Hematopoietic multipotent progenitor cell (in vitro differentiated cells): ENCODE measurements at regions not wholly inside any gene's neighbourhood (a gene's known extent, or its start where the extent isn't known, plus 50 kb on each side); places are given as distances from the start of the nearest gene placed in this dataset.
"Not testable (repeated sequence)": the region's sequence is repeated elsewhere in the genome, so short reads cannot be mapped to it uniquely, and the experiment has no call there.

Experiments used
- DNase-seq, 3 donors: peaks; one replicate each; pipeline ENCODE4 v3.0.0-alpha.2; 2011 to 2015; ENCODE audit warnings: low read depth in 2 of 3, low spot score in 2 of 3

GRCh38 chr5:60490597-60491166 is 209.3 kb downstream of the DEPDC1B start:
- no peak for DNase-seq

DNA sequence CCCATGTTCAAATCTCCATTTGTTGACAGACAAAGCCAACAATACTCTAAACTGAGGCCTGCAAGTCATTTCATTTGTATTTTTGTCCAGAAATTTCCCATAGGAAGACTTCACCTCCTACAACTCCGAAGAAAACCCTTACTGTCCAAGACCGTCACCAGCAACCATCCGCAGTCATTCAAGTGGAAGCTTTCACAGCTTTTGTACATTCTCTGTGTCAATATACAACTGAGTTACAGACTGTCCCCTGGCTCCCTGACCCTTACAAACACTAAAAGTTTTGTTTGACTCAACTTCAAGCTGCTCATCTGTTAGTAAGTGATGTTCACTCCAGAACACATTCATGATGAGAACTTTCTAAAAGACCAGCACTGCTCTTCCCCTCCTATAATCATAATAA is 210.1 kb downstream of the DEPDC1B start:
- no peak for DNase-seq

DNA sequence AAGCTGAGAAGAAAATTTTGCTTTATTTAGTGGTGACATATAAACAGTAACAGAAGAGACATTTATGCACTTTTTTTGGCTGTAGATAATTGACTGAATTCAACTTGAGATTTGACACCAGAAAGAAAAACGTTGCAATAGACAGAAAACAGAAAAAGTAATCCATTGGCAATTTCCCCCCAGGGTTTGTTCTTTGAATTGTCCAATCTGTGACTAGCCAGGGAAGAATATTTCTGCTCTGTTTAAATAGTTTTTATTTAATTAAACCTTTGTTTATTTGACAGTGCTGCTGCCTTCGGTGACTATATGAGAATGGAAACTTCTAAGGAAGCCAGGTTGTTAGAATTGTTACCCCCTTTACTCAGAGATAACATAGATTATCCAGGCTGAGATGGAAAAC is 210.6 kb downstream of the DEPDC1B start:
- DNase-seq = no peak

- DNase-seq = no peak
Measured at GRCh38 chr5:60488466-60489130, 211.4 kb downstream of the DEPDC1B start.

DNA sequence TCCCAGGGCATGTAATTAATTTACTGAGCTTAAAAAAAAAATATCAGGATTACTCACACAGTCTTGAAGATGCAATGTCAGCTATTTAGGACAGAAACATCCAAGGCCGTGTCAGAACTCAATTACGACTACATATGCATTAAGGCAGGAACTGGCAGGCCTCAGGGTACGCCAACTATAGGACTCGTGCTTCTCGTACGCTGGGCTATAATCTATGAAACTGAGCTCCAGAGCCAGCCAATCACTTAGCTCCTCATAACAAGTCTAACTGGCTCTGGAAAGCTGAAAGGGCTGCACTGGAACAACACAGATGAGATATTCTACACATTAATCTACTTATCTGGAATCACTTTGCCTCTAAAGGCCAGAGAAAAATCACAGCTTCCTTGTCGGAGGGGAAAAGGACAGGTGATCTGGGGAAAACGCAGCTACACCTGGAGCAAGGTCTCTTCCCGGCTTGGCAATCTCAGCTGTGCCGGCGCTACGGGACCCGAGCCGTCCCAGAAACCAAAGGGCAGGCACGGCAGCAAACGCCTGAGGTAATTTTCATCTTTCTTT is 212.0 kb downstream of the DEPDC1B start:
- DNase-seq = no peak

DNA sequence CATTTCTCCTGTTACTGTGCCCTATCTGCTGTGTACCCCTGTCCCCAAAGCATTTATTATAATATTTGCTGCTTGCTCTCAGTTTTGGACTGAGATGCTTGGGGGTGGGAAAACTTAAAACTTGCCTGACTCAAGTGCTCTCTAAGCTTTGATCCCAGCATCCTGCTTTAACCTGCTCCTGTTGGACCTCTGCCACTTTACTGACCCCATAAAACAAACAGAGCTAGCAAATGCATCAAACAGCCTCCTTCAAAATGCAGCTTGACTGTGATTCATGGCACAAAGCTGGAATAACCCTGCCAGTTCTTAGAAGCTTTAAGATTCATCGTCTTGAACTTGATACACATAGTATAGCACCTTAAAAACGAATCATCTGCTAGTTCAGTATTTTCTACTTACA is 212.5 kb downstream of the DEPDC1B start:
- DNase-seq = no peak

DNA sequence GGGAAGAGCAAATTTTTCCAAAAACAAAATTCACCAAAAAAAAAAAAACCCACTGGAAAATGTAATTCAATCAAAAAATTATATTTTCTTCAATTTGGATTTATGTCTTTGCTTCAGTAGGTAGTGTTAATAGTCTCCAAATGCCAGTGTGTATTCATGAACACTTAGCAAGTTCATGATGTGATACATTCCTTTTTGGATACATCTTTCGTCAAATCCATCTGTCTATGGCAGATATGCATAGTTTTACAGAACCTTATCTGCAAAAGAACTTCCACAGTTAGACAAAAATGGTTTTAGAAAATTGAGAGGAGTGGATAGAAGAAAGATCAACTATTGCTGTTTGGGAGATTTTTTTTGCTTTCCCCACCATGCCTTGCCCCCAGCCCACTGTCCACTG is 214.6 kb downstream of the DEPDC1B start:
- no peak for DNase-seq

DNA sequence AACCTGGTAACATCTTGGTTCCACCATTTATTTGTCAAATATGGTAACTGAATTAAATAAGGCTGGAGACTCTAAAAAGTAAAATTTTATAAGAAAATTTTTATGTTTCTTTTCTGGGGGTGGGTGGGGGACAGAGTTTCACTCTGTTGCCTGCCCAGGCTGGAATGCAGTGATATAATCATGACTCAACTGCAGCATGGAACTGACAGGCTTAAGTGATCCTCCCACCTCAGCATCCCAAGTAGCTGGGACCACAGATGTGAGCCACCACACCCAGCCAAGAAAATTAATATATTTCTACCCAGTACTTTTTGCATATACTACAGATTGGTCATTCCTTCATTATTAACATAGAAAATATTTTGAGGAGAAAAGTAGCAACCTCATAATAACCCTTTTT is 216.9 kb downstream of the DEPDC1B start:
- no peak for DNase-seq

- DNase-seq = no peak
Measured at GRCh38 chr5:60482301-60482700, 217.7 kb downstream of the DEPDC1B start.

DNA sequence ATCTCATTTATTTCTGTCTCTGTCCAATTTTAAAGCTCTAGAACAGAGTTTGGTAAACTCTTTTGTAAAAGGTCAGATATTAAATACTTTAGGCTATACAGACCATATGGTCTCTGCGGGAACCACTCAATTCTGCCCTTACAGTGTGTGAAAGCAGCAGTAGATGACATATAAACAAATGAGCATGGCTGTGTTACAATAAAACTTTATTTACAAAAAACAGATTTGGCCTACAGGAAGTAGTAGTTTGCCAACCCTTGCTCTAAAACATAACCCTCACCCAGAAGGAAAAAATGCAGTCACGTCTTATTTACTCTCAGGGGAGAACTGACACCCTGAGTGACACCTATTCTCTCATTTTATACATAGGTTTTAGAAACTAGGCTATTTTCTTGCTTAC is 220.4 kb downstream of the DEPDC1B start:
- DNase-seq = no peak

GRCh38 chr5:60477849-60478248 is 222.1 kb downstream of the DEPDC1B start:
- no peak for DNase-seq

GRCh38 chr5:60473654-60474053 is 226.3 kb downstream of the DEPDC1B start:
- no peak for DNase-seq

- DNase-seq = not testable (repeated sequence)
Measured at GRCh38 chr5:60473027-60473426, 226.9 kb downstream of the DEPDC1B start.

DNA sequence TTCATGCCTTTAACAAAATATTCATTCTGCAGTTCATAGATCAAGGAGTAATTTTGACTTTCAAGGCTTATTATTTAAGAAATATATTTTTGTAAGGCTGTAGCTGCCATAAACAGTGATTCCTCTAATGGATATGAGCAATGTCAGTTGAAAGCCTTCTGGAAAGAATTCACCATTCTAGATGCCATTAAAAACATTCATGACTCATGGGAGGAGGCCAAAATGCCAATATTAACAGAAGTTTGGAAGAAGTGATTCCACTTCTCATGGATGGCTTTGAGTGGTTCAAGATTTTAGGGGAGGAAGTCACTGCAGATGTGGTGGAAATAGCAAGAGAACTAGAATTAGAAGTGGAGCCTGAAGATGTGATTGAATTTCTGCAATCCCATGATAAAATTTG is 229.1 kb downstream of the DEPDC1B start:
- no peak for DNase-seq

DNA sequence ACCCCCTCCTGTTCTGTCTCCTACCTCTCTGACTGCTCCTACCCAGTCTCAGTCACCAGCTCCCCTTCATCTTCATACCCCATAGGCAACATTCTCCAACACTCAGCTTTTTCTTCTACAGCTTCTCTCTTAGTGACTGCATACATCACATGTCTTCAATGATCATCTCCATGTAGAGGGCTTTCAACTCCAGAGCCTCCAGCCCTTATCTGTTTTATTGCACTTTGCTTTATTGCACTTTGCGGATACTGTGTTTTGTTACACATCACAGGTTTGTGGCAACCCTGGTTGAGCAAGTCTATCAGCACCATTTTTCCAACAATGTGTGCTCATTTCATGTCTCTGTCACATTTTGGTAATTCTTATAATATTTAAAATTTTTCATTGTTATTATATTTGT is 230.7 kb downstream of the DEPDC1B start:
- no peak for DNase-seq

DNA sequence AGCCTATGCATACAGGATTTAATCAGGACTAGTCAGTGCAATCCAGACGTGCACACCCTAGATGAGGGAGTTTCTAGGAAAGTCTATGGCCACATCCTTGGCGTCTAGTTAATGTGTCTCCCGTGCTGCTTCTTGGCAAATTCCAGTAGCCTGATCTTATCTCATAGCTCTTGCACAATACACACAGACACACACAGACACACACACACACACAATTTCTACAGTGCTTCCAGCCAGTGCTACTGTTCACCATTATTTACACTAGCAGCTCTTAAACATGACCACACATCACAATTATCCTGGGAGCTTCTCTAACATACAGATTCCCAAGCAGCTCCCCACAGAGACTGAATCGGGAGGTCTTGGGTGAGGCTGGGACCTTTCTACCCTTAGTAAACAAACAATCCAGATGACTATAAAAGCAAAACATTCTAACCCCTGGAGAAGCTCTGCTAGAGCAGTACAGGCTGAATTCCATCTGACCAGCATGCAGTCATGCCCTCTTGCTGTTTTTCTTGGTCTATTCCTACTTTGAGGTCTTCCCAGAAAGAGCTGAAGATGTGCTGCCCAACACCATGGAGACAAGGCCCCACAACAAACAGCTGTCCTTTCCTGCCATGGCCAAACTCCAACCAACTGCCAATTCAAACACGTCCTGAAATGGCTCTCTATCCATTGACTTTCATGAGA is 236.6 kb downstream of the DEPDC1B start:
- no peak for DNase-seq

- DNase-seq = no peak
Measured at GRCh38 chr5:60458666-60459065, 241.3 kb downstream of the DEPDC1B start.

GRCh38 chr5:60457233-60457632 is 242.7 kb downstream of the DEPDC1B start:
- DNase-seq = no peak

GRCh38 chr5:60455589-60455988 is 244.4 kb downstream of the DEPDC1B start:
- DNase-seq = no peak

- not testable (repeated sequence) for DNase-seq
Measured at GRCh38 chr5:60454277-60454676, 245.7 kb downstream of the DEPDC1B start.

DNA sequence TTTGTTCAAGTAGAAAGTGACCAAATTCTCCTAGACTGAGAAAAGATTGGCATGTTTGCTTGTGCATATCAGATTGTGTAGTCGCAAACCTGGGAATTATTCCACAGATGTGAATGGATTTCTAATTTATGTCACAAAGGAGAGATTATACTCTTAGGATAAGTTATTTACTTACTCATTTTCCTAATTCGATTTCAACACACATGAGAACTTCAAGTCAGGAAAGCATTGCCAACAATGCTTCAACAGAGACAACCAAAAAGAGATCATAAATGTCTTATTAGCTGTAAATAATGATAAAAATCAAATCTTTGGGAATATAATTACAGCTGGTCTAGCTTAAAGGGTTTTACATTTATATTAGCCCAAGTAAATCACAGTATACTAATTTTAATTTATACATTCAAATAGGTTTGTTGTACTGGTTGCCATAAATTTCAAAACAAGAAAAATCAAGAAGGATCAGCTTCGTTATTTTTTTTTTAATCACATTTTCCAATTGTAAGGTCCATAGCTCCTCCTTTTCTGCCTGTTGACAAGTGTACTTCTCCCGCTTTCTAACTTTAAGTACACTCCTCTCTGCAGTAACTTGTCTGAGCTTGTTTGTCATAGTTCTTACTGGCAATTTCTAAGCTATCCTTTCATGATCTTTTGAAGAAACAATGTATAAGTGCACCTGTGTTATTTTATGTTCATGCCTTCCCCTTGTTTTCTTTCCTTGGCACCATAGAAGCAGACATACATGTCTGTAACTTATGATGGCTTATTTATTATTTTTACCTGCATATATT is 246.6 kb downstream of the DEPDC1B start:
- DNase-seq = no peak
